ENCODE measurements at regions not wholly inside any gene's neighbourhood (a gene's known extent, or its start where the extent isn't known, plus 50 kb on each side); places are given as distances from the start of the nearest gene placed in this dataset.

GRCh38 chr5:115440782-115441451 is 103.7 kb downstream of the FEM1C start:
- ATAC-seq = no peak
- H3K36me3 ChIP-seq (replicated peaks in 1 of 2; ENCODE audit: control insufficient read depth in 1 of 2, insufficient read depth in 2 of 2, low read length in 2 of 2) = no peaks in the 10 kb centered on the region
- no peak overlapping the region for H3K4me3 ChIP-seq (replicated peaks in 1 of 3; ENCODE audit: insufficient read depth in 1 of 3, low read depth in 2 of 3, low read length in 3 of 3)
- no peak overlapping the region for H3K27ac ChIP-seq (ENCODE audit: extremely low read length, insufficient read depth, low read length)
- TF ChIP-seq DRAP1 (CRISPR knock-in tag; IDR thresholded peaks at IDR 0.05) = no peak
- no peak for TF ChIP-seq THAP11 (CRISPR knock-in tag; IDR thresholded peaks at IDR 0.05)
- TF ChIP-seq PHB2 (IDR thresholded peaks at IDR 0.05; ENCODE audit: partially characterized antibody) = no peak
- no peak for TF ChIP-seq HMG20B (CRISPR knock-in tag; conservative IDR thresholded peaks at IDR 0.05)
- TF ChIP-seq HNF4G (IDR thresholded peaks at IDR 0.05; ENCODE audit: borderline replicate concordance, low read depth, low read length) = no peak
- TF ChIP-seq HNF4G (CRISPR knock-in tag; IDR thresholded peaks at IDR 0.05; ENCODE audit: borderline replicate concordance, low read depth) = no peak
- TF ChIP-seq ZNF225 (CRISPR knock-in tag; IDR thresholded peaks at IDR 0.05) = no peak
- no peak for TF ChIP-seq FOXA1 (IDR thresholded peaks at IDR 0.05)
- no peak for TF ChIP-seq FOXA1 (CRISPR knock-in tag; IDR thresholded peaks at IDR 0.05)
- TF ChIP-seq PCBP2 (optimal IDR thresholded peaks at IDR 0.05; ENCODE audit: low read depth, low read length, poor library complexity, severe bottlenecking) = no peak
- no peak for TF ChIP-seq ZNF441 (CRISPR knock-in tag; IDR thresholded peaks at IDR 0.05; ENCODE audit: borderline replicate concordance)
- POLR2A ChIA-PET = no interaction called here
- intact Hi-C loops (cut with micrococcal nuclease; ENCODE audit: unreplicated experiment) (no loop called here), in situ Hi-C loops (cut with HindIII; ENCODE audit: extremely low pct_ligation_motif_present, low pct_unique_long_range_greater_than_20kb) (no loop called here)
- no peaks in the 10 kb centered on the region for H3K4me1 ChIP-seq (ENCODE audit: insufficient read depth, low read length)
- H3K9me3 ChIP-seq (ENCODE audit: low read length) = no peaks in the 10 kb centered on the region
- H3K4me2 ChIP-seq (ENCODE audit: low read depth, low read length) = no peak overlapping the region
- no TSS peak for BruUV-seq (replicated peaks)
- H3K9ac ChIP-seq (ENCODE audit: insufficient read depth, low read depth, low read length) = no peak overlapping the region
- CTCF ChIA-PET (ENCODE audit: low intra/inter-chr PET ratio, low total read pairs) = no interaction called here
- no peak overlapping the region for H2AFZ ChIP-seq (ENCODE audit: low read length)
- WGBS (ENCODE audit: low lambda C conversion rate) = 13% methylated on average over 1 of the region's 2 CpGs
- no peak for FAIRE-seq
- no peak for DNase-seq (ENCODE audit: low spot score)
- H4K20me1 ChIP-seq (ENCODE audit: insufficient read depth, low read length) = no peaks in the 10 kb centered on the region
- no peaks in the 10 kb centered on the region for H3K27me3 ChIP-seq (ENCODE audit: control insufficient read depth in 1 of 2, insufficient read depth in 2 of 2, low read length in 2 of 2)
- H3K79me2 ChIP-seq (ENCODE audit: insufficient read depth, low read length) = no peaks in the 10 kb centered on the region
